WTC11 (cell line): ENCODE measurements at regions not wholly inside any gene's neighbourhood (a gene's known extent, or its start where the extent isn't known, plus 50 kb on each side); places are given as distances from the start of the nearest gene placed in this dataset.

Experiments
- ATAC-seq: fragments of 200-7000 bp; cut with Tn5 transposase; 2 replicates; pipeline ENCODE4 v1.10.0; 2021; ENCODE audit warnings: mild to moderate bottlenecking, moderate library complexity
- CTCF ChIA-PET: fragments of 300-600 bp; sonication (Branson Sonifier 250); formaldehyde crosslinking; loops from one replicate; lab custom pipeline; 2021; ENCODE audit warnings: antibody characterized with exemption; lab: Charles Lee
- POLR2A ChIA-PET: fragments of 350-600 bp; sonication (Branson Sonifier 250); formaldehyde crosslinking; loops from one replicate; lab custom pipeline; 2021; ENCODE audit warnings: antibody characterized with exemption; lab: Charles Lee
- DNase-seq: peaks from one replicate; pipeline ENCODE4 v3.0.0; 2021; ENCODE audit warnings: low spot score
- H3K27ac Mint-ChIP-seq: 2 replicates; pipeline ENCODE4 v1.8.0; 2021; ENCODE audit warnings: mixed read lengths
- H3K27me3 Mint-ChIP-seq: 2 replicates; pipeline ENCODE4 v1.8.0; 2021; ENCODE audit warnings: low read depth, mild to moderate bottlenecking, moderate library complexity, mixed read lengths
- H3K36me3 Mint-ChIP-seq: 2 replicates; pipeline ENCODE4 v1.8.0; 2021; ENCODE audit warnings: mixed read lengths
- H3K4me1 Mint-ChIP-seq: 2 replicates; pipeline ENCODE4 v1.8.0; 2022; ENCODE audit warnings: mixed read lengths
- H3K4me3 Mint-ChIP-seq: 2 replicates; pipeline ENCODE4 v1.8.0; 2021; ENCODE audit warnings: mild to moderate bottlenecking, moderate library complexity, mixed read lengths
- H3K9me3 Mint-ChIP-seq: 2 replicates; pipeline ENCODE4 v1.8.0; 2021; ENCODE audit warnings: mixed read lengths
- EMX1 ChIP-seq: fragments of 250-450 bp; sonication (Bioruptor Pico); IDR thresholded peaks from 2 replicates; pipeline ENCODE4 v1.8.0; 2021; ENCODE audit warnings: mild to moderate bottlenecking
- FOXJ3 ChIP-seq: sonication (generic); formaldehyde crosslinking; IDR thresholded peaks from 2 replicates; pipeline ENCODE4 v1.9.0; 2021; ENCODE audit warnings: missing genetic modification reagents, mild to moderate bottlenecking, borderline replicate concordance
- HMGA2 ChIP-seq: fragments of 250-450 bp; sonication (Bioruptor Pico); IDR thresholded peaks from 2 replicates; pipeline ENCODE4 v1.4.0; 2021; ENCODE audit warnings: mild to moderate bottlenecking, moderate library complexity
- JUN ChIP-seq: sonication (generic); formaldehyde crosslinking; IDR thresholded peaks from 2 replicates; pipeline ENCODE4 v1.8.0; 2023; ENCODE audit warnings: mild to moderate bottlenecking, missing genetic modification reagents
- NFE2L1 ChIP-seq: sonication (generic); formaldehyde crosslinking; IDR thresholded peaks from 2 replicates; pipeline ENCODE4 v1.8.1; 2023; ENCODE audit warnings: missing genetic modification reagents
- NFYB ChIP-seq: sonication (generic); formaldehyde crosslinking; conservative IDR thresholded peaks from 2 replicates; pipeline ENCODE4 v1.8.0; 2022; ENCODE audit warnings: low read depth, missing genetic modification reagents
- NR1H2 ChIP-seq: sonication (generic); formaldehyde crosslinking; IDR thresholded peaks from 2 replicates; pipeline ENCODE4 v1.9.0; 2021; ENCODE audit warnings: mild to moderate bottlenecking, moderate library complexity, missing genetic modification reagents
- NR2C2 ChIP-seq: sonication (generic); formaldehyde crosslinking; IDR thresholded peaks from 2 replicates; pipeline ENCODE4 v1.8.0; 2022; ENCODE audit warnings: mild to moderate bottlenecking, missing genetic modification reagents
- SMAD3 ChIP-seq: sonication (generic); formaldehyde crosslinking; IDR thresholded peaks from 2 replicates; pipeline ENCODE4 v1.8.0; 2022; ENCODE audit warnings: missing genetic modification reagents, mild to moderate bottlenecking, borderline replicate concordance
- TCF7 ChIP-seq: sonication (generic); formaldehyde crosslinking; IDR thresholded peaks from 2 replicates; pipeline ENCODE4 v1.8.0; 2022; ENCODE audit warnings: mild to moderate bottlenecking, low read depth, missing genetic modification reagents, moderate library complexity
- ZNF138 ChIP-seq: sonication (generic); formaldehyde crosslinking; conservative IDR thresholded peaks from 2 replicates; pipeline ENCODE4 v1.8.1; 2022; ENCODE audit warnings: mild to moderate bottlenecking, moderate library complexity, missing genetic modification reagents
- ZNF671 ChIP-seq: fragments of 250-450 bp; sonication (Bioruptor Pico); IDR thresholded peaks from 2 replicates; pipeline ENCODE4 v1.8.0; 2021; ENCODE audit warnings: mild to moderate bottlenecking
- TF ChIP-seq, protein P1 (sequence below): sonication (generic); formaldehyde crosslinking; IDR thresholded peaks from 2 replicates; pipeline ENCODE4 v1.8.1; 2023; ENCODE audit warnings: mild to moderate bottlenecking, missing genetic modification reagents, borderline replicate concordance
- TF ChIP-seq, protein P2 (sequence below): sonication (generic); formaldehyde crosslinking; IDR thresholded peaks from 2 replicates; pipeline ENCODE4 v1.8.0; 2022; ENCODE audit warnings: mild to moderate bottlenecking, missing genetic modification reagents
- TF ChIP-seq, protein P3 (sequence below): sonication (generic); formaldehyde crosslinking; IDR thresholded peaks from 2 replicates; pipeline ENCODE4 v1.8.0; 2023; ENCODE audit warnings: missing genetic modification reagents, mild to moderate bottlenecking, borderline replicate concordance
- TF ChIP-seq, protein P4 (sequence below): sonication (generic); formaldehyde crosslinking; IDR thresholded peaks from 2 replicates; pipeline ENCODE4 v1.8.0; 2023; ENCODE audit warnings: mild to moderate bottlenecking, missing genetic modification reagents
- TF ChIP-seq, protein P5 (sequence below): sonication (generic); formaldehyde crosslinking; IDR thresholded peaks from 2 replicates; pipeline ENCODE4 v1.8.1; 2023; ENCODE audit warnings: mild to moderate bottlenecking, missing genetic modification reagents
- TF ChIP-seq, protein P6 (sequence below): fragments of 250-450 bp; sonication (Bioruptor Pico); IDR thresholded peaks from 2 replicates; pipeline ENCODE4 v1.9.0; 2021; ENCODE audit warnings: mild to moderate bottlenecking
- TF ChIP-seq, protein P7 (sequence below): sonication (generic); formaldehyde crosslinking; IDR thresholded peaks from 2 replicates; pipeline ENCODE4 v1.8.1; 2022; ENCODE audit warnings: mild to moderate bottlenecking, missing genetic modification reagents, moderate library complexity, borderline replicate concordance
- TF ChIP-seq, protein P8 (sequence below): sonication (generic); formaldehyde crosslinking; IDR thresholded peaks from 2 replicates; pipeline ENCODE4 v1.8.1; 2022; ENCODE audit warnings: low read depth, missing genetic modification reagents, borderline replicate concordance

DNA sequence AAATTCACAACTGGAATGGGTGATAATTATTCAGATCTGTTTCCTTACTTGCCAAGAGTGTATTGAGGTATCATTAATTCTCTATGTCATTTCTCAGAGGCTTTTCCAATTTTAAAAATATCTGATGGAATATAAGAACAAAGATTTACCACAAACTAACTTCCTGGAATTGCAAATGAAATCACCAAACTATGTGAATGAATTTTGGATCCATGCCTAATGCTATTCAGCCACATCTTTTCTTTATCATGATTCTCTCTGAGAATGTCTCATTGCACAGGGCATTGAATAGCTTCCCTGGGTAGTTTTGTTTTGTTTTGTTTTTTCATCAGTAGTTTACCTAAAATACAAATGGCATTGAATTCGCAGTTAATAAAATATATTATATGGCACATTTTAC, 146.9 kb upstream of the FBN2 start (continued):
- TF ChIP-seq, protein P1, sequence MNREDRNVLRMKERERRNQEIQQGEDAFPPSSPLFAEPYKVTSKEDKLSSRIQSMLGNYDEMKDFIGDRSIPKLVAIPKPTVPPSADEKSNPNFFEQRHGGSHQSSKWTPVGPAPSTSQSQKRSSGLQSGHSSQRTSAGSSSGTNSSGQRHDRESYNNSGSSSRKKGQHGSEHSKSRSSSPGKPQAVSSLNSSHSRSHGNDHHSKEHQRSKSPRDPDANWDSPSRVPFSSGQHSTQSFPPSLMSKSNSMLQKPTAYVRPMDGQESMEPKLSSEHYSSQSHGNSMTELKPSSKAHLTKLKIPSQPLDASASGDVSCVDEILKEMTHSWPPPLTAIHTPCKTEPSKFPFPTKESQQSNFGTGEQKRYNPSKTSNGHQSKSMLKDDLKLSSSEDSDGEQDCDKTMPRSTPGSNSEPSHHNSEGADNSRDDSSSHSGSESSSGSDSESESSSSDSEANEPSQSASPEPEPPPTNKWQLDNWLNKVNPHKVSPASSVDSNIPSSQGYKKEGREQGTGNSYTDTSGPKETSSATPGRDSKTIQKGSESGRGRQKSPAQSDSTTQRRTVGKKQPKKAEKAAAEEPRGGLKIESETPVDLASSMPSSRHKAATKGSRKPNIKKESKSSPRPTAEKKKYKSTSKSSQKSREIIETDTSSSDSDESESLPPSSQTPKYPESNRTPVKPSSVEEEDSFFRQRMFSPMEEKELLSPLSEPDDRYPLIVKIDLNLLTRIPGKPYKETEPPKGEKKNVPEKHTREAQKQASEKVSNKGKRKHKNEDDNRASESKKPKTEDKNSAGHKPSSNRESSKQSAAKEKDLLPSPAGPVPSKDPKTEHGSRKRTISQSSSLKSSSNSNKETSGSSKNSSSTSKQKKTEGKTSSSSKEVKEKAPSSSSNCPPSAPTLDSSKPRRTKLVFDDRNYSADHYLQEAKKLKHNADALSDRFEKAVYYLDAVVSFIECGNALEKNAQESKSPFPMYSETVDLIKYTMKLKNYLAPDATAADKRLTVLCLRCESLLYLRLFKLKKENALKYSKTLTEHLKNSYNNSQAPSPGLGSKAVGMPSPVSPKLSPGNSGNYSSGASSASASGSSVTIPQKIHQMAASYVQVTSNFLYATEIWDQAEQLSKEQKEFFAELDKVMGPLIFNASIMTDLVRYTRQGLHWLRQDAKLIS, result no peak
- TF ChIP-seq NR2C2 (CRISPR knock-in tag), result no peak
- TF ChIP-seq ZNF671 (CRISPR knock-in tag), result no peak
- no peak for TF ChIP-seq HMGA2 (CRISPR knock-in tag)
- TF ChIP-seq NFE2L1 (CRISPR knock-in tag), result no peak
- TF ChIP-seq, protein P2, sequence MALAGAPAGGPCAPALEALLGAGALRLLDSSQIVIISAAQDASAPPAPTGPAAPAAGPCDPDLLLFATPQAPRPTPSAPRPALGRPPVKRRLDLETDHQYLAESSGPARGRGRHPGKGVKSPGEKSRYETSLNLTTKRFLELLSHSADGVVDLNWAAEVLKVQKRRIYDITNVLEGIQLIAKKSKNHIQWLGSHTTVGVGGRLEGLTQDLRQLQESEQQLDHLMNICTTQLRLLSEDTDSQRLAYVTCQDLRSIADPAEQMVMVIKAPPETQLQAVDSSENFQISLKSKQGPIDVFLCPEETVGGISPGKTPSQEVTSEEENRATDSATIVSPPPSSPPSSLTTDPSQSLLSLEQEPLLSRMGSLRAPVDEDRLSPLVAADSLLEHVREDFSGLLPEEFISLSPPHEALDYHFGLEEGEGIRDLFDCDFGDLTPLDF (CRISPR knock-in tag), result no peak
- no peak for TF ChIP-seq ZNF138

DNA sequence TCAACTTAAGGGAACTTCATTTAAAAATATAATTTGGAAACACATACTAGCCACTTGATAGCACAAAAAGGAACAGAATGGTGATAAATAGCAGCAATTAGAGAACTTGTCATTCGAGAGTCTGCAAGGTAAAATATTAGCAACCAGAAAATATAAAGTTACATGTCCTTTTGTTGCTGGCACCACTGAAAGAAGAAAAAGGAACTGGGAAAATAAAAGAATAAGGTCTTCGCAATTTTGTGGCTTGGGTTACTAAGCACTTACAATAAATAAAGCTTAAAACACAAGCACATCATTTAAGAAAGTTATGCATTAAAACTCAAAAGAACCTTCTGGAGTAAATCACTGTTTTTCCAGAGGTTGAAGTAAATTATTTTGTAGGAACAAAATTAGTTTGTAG, 149.9 kb upstream of the FBN2 start:
- TF ChIP-seq, protein P3, sequence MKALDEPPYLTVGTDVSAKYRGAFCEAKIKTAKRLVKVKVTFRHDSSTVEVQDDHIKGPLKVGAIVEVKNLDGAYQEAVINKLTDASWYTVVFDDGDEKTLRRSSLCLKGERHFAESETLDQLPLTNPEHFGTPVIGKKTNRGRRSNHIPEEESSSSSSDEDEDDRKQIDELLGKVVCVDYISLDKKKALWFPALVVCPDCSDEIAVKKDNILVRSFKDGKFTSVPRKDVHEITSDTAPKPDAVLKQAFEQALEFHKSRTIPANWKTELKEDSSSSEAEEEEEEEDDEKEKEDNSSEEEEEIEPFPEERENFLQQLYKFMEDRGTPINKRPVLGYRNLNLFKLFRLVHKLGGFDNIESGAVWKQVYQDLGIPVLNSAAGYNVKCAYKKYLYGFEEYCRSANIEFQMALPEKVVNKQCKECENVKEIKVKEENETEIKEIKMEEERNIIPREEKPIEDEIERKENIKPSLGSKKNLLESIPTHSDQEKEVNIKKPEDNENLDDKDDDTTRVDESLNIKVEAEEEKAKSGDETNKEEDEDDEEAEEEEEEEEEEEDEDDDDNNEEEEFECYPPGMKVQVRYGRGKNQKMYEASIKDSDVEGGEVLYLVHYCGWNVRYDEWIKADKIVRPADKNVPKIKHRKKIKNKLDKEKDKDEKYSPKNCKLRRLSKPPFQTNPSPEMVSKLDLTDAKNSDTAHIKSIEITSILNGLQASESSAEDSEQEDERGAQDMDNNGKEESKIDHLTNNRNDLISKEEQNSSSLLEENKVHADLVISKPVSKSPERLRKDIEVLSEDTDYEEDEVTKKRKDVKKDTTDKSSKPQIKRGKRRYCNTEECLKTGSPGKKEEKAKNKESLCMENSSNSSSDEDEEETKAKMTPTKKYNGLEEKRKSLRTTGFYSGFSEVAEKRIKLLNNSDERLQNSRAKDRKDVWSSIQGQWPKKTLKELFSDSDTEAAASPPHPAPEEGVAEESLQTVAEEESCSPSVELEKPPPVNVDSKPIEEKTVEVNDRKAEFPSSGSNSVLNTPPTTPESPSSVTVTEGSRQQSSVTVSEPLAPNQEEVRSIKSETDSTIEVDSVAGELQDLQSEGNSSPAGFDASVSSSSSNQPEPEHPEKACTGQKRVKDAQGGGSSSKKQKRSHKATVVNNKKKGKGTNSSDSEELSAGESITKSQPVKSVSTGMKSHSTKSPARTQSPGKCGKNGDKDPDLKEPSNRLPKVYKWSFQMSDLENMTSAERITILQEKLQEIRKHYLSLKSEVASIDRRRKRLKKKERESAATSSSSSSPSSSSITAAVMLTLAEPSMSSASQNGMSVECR (CRISPR knock-in tag), result no peak
- TF ChIP-seq, protein P4, sequence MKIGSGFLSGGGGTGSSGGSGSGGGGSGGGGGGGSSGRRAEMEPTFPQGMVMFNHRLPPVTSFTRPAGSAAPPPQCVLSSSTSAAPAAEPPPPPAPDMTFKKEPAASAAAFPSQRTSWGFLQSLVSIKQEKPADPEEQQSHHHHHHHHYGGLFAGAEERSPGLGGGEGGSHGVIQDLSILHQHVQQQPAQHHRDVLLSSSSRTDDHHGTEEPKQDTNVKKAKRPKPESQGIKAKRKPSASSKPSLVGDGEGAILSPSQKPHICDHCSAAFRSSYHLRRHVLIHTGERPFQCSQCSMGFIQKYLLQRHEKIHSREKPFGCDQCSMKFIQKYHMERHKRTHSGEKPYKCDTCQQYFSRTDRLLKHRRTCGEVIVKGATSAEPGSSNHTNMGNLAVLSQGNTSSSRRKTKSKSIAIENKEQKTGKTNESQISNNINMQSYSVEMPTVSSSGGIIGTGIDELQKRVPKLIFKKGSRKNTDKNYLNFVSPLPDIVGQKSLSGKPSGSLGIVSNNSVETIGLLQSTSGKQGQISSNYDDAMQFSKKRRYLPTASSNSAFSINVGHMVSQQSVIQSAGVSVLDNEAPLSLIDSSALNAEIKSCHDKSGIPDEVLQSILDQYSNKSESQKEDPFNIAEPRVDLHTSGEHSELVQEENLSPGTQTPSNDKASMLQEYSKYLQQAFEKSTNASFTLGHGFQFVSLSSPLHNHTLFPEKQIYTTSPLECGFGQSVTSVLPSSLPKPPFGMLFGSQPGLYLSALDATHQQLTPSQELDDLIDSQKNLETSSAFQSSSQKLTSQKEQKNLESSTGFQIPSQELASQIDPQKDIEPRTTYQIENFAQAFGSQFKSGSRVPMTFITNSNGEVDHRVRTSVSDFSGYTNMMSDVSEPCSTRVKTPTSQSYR, result no peak
- no peak for TF ChIP-seq NFYB (CRISPR knock-in tag)
- TF ChIP-seq, protein P5, sequence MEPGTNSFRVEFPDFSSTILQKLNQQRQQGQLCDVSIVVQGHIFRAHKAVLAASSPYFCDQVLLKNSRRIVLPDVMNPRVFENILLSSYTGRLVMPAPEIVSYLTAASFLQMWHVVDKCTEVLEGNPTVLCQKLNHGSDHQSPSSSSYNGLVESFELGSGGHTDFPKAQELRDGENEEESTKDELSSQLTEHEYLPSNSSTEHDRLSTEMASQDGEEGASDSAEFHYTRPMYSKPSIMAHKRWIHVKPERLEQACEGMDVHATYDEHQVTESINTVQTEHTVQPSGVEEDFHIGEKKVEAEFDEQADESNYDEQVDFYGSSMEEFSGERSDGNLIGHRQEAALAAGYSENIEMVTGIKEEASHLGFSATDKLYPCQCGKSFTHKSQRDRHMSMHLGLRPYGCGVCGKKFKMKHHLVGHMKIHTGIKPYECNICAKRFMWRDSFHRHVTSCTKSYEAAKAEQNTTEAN, result no peak
- TF ChIP-seq TCF7, result no peak
- TF ChIP-seq NR1H2 (CRISPR knock-in tag), result no peak
- no peak for TF ChIP-seq EMX1 (CRISPR knock-in tag)
- TF ChIP-seq, protein P6, sequence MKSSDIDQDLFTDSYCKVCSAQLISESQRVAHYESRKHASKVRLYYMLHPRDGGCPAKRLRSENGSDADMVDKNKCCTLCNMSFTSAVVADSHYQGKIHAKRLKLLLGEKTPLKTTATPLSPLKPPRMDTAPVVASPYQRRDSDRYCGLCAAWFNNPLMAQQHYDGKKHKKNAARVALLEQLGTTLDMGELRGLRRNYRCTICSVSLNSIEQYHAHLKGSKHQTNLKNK, result no peak
- TF ChIP-seq FOXJ3, result no peak
- TF ChIP-seq, protein P7, sequence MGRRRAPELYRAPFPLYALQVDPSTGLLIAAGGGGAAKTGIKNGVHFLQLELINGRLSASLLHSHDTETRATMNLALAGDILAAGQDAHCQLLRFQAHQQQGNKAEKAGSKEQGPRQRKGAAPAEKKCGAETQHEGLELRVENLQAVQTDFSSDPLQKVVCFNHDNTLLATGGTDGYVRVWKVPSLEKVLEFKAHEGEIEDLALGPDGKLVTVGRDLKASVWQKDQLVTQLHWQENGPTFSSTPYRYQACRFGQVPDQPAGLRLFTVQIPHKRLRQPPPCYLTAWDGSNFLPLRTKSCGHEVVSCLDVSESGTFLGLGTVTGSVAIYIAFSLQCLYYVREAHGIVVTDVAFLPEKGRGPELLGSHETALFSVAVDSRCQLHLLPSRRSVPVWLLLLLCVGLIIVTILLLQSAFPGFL, result no peak
- TF ChIP-seq, protein P8, sequence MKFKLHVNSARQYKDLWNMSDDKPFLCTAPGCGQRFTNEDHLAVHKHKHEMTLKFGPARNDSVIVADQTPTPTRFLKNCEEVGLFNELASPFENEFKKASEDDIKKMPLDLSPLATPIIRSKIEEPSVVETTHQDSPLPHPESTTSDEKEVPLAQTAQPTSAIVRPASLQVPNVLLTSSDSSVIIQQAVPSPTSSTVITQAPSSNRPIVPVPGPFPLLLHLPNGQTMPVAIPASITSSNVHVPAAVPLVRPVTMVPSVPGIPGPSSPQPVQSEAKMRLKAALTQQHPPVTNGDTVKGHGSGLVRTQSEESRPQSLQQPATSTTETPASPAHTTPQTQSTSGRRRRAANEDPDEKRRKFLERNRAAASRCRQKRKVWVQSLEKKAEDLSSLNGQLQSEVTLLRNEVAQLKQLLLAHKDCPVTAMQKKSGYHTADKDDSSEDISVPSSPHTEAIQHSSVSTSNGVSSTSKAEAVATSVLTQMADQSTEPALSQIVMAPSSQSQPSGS (CRISPR knock-in tag), result no peak
- no peak for TF ChIP-seq JUN (CRISPR knock-in tag)
- no peak for TF ChIP-seq SMAD3 (CRISPR knock-in tag)
- TF ChIP-seq, all 79 proteins: peak for 0
- CTCF ChIA-PET, result no interaction called here
- ATAC-seq (no peak), DNase-seq (no peak)
- POLR2A ChIA-PET, result no interaction called here
- H3K36me3 Mint-ChIP-seq, result no peaks in the 10 kb centered on the region
- no peaks in the 10 kb centered on the region for H3K27me3 Mint-ChIP-seq
- peaks cover 7% of the 10 kb centered on the region for H3K4me1 Mint-ChIP-seq
- no peak overlapping the region for H3K27ac Mint-ChIP-seq
- H3K9me3 Mint-ChIP-seq, result peaks cover 5% of the 10 kb centered on the region; the same call in 1 of the 2 replicates
- H3K4me3 Mint-ChIP-seq, result no peak overlapping the region
